B cell (primary cell): ENCODE measurements at regions not wholly inside any gene's neighbourhood (a gene's known extent, or its start where the extent isn't known, plus 50 kb on each side); places are given as distances from the start of the nearest gene placed in this dataset.

Experiments used
- EZH2 ChIP-seq: IDR thresholded peaks from 2 replicates; pipeline ENCODE4 v1.6.1; 2012; ENCODE audit warnings: borderline replicate concordance, low read depth, mild to moderate bottlenecking, moderate library complexity, low read length; ENCODE audit not compliant: insufficient read depth, poor library complexity, severe bottlenecking
- TF ChIP-seq, protein P1 (sequence below): fragments of 200-600 bp; IDR thresholded peaks from one replicate; pipeline ENCODE4 v1.8.0; 2022; ENCODE audit warnings: antibody characterized with exemption, mild to moderate bottlenecking

DNA sequence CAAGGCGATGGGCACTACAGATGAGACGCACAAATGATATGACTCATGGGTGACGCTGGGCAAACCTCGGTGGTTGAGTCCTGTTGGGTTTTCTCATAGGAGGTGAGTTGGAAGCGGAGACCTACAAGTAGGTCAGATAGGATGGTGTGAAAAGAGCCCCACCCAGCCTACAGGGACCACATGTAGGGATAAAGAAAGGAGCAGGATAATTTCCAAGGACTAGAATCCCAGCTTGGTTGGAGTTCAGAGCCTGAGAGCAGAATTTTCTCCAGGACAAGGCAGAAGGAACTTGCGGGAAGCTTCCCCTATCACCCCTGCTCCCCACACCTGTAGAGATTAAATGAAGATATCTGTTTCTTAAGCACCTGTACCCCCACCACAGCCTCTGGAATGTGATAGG lies 489.7 kb upstream of the CDH4 start:
- TF ChIP-seq, protein P1, sequence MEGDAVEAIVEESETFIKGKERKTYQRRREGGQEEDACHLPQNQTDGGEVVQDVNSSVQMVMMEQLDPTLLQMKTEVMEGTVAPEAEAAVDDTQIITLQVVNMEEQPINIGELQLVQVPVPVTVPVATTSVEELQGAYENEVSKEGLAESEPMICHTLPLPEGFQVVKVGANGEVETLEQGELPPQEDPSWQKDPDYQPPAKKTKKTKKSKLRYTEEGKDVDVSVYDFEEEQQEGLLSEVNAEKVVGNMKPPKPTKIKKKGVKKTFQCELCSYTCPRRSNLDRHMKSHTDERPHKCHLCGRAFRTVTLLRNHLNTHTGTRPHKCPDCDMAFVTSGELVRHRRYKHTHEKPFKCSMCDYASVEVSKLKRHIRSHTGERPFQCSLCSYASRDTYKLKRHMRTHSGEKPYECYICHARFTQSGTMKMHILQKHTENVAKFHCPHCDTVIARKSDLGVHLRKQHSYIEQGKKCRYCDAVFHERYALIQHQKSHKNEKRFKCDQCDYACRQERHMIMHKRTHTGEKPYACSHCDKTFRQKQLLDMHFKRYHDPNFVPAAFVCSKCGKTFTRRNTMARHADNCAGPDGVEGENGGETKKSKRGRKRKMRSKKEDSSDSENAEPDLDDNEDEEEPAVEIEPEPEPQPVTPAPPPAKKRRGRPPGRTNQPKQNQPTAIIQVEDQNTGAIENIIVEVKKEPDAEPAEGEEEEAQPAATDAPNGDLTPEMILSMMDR = no peak
- no peak for TF ChIP-seq EZH2
